ENCODE measurements at regions not wholly inside any gene's neighbourhood (a gene's known extent, or its start where the extent isn't known, plus 50 kb on each side); places are given as distances from the start of the nearest gene placed in this dataset.

DNA sequence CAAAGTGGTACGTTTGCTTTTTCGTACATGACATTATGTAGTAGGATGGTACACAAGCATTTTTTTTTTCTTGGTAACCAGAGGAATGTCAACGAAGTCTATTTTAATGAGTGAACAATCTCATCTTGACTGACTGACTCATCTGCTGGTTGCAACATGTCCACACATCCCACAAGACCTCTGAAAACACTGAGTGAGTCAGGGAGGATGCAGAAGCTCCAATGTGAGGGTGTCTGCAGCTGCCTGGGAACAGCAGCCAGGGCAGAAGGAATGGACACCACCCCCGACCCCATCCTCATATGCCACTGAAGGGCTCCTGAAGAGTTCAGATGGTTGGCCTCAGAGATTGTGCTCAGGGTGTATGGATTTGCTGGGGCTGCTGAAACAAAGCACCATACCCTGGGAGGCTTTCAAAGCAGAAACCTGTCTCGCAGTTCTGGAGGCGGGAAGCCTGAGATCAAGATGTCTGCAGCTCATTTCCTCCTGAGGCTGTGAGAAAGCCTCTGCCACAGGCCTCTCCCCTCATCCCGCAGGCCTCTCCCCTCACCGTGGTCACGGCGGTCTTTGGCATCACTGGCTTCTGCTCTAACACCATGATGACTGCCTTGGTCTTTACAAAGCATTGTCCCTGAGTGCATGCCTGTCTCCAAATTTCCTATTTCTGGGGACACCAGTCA lies 124.6 kb downstream of the LRATD1 start:
- intact Hi-C loops (cut with DNase I), result no loop called here
- H3K27me3 ChIP-seq, result no peaks in the 10 kb centered on the region
- 51 to 63% methylated on average over 8 to 10 of the region's 10 CpGs for WGBS, 2 donors
- H3K9me3 ChIP-seq, result no peaks in the 10 kb centered on the region
- H3K4me1 ChIP-seq, result peaks cover 0 to 27% (median 0%) of the 10 kb centered on the region in 3 donors
- H3K27ac ChIP-seq, result peak overlapping the region in 1 of 4 donors; percentile 14
- H3K36me3 ChIP-seq, result no peaks in the 10 kb centered on the region
- no peak for TF ChIP-seq POLR2A (IDR thresholded peaks at IDR 0.05)
- TF ChIP-seq, protein P1, sequence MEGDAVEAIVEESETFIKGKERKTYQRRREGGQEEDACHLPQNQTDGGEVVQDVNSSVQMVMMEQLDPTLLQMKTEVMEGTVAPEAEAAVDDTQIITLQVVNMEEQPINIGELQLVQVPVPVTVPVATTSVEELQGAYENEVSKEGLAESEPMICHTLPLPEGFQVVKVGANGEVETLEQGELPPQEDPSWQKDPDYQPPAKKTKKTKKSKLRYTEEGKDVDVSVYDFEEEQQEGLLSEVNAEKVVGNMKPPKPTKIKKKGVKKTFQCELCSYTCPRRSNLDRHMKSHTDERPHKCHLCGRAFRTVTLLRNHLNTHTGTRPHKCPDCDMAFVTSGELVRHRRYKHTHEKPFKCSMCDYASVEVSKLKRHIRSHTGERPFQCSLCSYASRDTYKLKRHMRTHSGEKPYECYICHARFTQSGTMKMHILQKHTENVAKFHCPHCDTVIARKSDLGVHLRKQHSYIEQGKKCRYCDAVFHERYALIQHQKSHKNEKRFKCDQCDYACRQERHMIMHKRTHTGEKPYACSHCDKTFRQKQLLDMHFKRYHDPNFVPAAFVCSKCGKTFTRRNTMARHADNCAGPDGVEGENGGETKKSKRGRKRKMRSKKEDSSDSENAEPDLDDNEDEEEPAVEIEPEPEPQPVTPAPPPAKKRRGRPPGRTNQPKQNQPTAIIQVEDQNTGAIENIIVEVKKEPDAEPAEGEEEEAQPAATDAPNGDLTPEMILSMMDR (IDR thresholded peaks at IDR 0.05), result no peak
- DNase-seq, result no peak
- no peak overlapping the region for H3K4me3 ChIP-seq

DNA sequence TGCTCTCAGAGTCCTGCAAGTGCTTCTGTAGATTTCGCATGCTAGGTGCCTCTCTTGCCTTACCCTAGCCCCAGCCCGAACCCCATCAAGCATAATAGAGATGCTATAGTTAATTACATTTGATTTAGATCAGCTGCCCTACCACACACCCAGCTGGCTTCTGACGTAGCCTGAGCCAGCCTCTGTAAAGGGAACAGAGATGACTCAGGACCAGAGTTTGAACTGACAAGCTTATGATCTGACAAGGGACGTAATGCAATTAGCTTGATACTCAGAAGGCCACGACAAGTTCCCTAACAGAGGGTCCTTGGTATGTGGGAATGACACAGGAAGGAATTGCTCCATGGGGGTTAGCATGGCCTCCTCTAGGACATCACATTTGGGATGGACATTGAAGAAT lies 126.6 kb downstream of the LRATD1 start:
- TF ChIP-seq POLR2A (IDR thresholded peaks at IDR 0.05), result no peak
- TF ChIP-seq, protein P1 (IDR thresholded peaks at IDR 0.05), result no peak
- H3K9me3 ChIP-seq, result no peaks in the 10 kb centered on the region
- H3K4me1 ChIP-seq, result peaks cover 0 to 17% (median 0%) of the 10 kb centered on the region in 3 donors
- WGBS, 2 donors, result 81 to 86% methylated on average over 5 of the region's 5 CpGs
- DNase-seq, result no peak
- no peaks in the 10 kb centered on the region for H3K27me3 ChIP-seq
- H3K4me3 ChIP-seq, result no peak overlapping the region
- no peak overlapping the region for H3K27ac ChIP-seq
- no peaks in the 10 kb centered on the region for H3K36me3 ChIP-seq
- intact Hi-C loops (cut with DNase I), result no loop called here

DNA sequence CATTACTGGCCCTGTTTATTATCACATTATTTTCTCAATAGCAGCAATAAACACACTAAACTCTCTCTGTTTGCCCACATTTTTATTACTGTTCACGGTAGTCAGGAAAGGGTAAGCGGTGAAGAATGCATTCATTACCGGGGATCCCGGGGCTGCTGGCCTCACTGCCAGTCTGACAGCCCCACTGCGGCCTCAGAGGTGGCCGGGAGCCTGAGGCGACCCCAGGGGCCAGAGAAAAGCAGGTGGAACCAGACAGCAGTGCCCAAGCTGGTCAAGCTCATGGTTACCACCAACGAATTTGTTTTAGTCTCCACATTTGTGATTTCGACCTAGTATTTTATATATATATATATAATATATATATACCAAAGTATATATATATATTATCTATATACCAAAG lies 127.7 kb downstream of the LRATD1 start:
- Histone ChIP-seq H3K27me3 (no peaks in the 10 kb centered on the region), H3K9me3 (no peaks in the 10 kb centered on the region), H3K36me3 (no peaks in the 10 kb centered on the region), H3K4me1 (peaks cover 0 to 17% (median 0%) of the 10 kb centered on the region in 3 donors), H3K27ac (no peak overlapping the region), H3K4me3 (no peak overlapping the region)
- TF ChIP-seq POLR2A (IDR thresholded peaks at IDR 0.05), result no peak
- TF ChIP-seq, protein P1 (IDR thresholded peaks at IDR 0.05), result no peak
- intact Hi-C loops (cut with DNase I), result no loop called here
- DNase-seq, result no peak
- 85 to 91% methylated on average over 9 of the region's 9 CpGs for WGBS, 2 donors

DNA sequence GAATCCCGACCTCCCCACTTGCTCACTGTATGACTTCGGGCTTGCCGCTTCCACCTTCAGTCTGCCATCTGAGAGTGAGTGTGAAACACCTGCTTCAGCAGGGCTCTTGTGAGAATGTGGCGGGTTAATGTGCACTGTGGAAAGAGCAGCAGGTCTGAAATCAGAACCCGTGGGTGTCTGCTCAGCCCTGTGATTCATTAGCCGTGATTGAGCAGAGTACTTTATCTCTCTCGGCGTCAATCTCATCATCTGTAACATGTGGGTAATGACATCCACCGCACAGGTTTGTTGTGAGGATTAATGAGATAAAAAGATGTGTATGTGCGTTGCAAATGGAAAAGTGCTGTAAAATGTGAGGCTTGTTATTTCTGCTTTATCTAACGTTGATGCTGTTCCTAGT lies 128.6 kb downstream of the LRATD1 start:
- peaks cover 0 to 15% (median 0%) of the 10 kb centered on the region in 3 donors for H3K4me1 ChIP-seq
- intact Hi-C loops (cut with DNase I), result no loop called here

DNA sequence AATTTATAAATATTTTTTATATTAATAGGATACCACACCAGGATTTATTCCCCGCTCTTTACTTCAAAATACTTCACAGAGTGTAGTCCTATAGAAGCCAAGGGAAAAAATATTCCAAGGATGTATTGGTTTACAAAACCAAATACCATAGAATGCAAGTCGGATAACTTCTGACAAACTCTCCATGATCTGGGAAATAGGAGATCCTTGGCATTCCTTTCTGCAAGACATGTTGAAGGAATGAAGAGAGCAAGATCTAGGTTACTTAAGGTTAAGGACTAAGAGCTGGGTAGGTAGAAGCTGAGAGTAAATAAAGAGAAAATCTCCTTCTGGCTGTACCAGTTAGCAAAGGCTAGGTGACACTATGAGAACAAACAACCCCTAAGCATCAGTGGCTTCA lies 141.2 kb downstream of the LRATD1 start:
- no peak for DNase-seq
- TF ChIP-seq, protein P1 (IDR thresholded peaks at IDR 0.05), result no peak
- no peak for TF ChIP-seq POLR2A (IDR thresholded peaks at IDR 0.05)
- H3K4me1 ChIP-seq, result peaks cover 0 to 6% (median 0%) of the 10 kb centered on the region in 3 donors
- no peak overlapping the region for H3K27ac ChIP-seq
- no peaks in the 10 kb centered on the region for H3K27me3 ChIP-seq
- H3K36me3 ChIP-seq, result no peaks in the 10 kb centered on the region
- 83 to 88% methylated on average over 2 of the region's 2 CpGs for WGBS, 2 donors
- intact Hi-C loops (cut with DNase I), result no loop called here
- no peaks in the 10 kb centered on the region for H3K9me3 ChIP-seq
- no peak overlapping the region for H3K4me3 ChIP-seq

More for the DNA sequence above, 128.6 kb downstream of the LRATD1 start:
- TF ChIP-seq, protein P1 (IDR thresholded peaks at IDR 0.05), result no peak
- TF ChIP-seq POLR2A (IDR thresholded peaks at IDR 0.05), result no peak
- no peaks in the 10 kb centered on the region for H3K9me3 ChIP-seq
- 82 to 83% methylated on average over 10 to 11 of the region's 11 CpGs for WGBS, 2 donors
- no peak overlapping the region for H3K4me3 ChIP-seq
- no peaks in the 10 kb centered on the region for H3K27me3 ChIP-seq
- H3K27ac ChIP-seq, result no peak overlapping the region
- no peak for DNase-seq
- H3K36me3 ChIP-seq, result no peaks in the 10 kb centered on the region
